NCI-H146 (cell line): ENCODE measurements at regions not wholly inside any gene's neighbourhood (a gene's known extent, or its start where the extent isn't known, plus 50 kb on each side); places are given as distances from the start of the nearest gene placed in this dataset.

Source experiments
- DNase-seq: peaks from one replicate; lab custom pipeline; 2025; lab: John Stamatoyannopoulos, UW

- DNase-seq = no peak
Observed at GRCh38 chr2:4255491-4255890, 552.1 kb downstream of the DCDC2C start.

GRCh38 chr2:4256351-4256750, 553.0 kb downstream of the DCDC2C start:
- DNase-seq = no peak

GRCh38 chr2:4258563-4258962, 555.2 kb downstream of the DCDC2C start:
- DNase-seq = peak; percentile 78

- peak; percentile 25 for DNase-seq
Observed at GRCh38 chr2:4265936-4266335, 562.6 kb downstream of the DCDC2C start.

- no peak for DNase-seq
Observed at GRCh38 chr2:4269885-4270284, 566.5 kb downstream of the DCDC2C start.

- no peak for DNase-seq
Observed at GRCh38 chr2:4272261-4272858, 569.0 kb downstream of the DCDC2C start.

- DNase-seq = no peak
Observed at GRCh38 chr2:4278392-4278791, 575.0 kb downstream of the DCDC2C start.

GRCh38 chr2:4279431-4279830, 576.1 kb downstream of the DCDC2C start:
- DNase-seq = no peak

GRCh38 chr2:4291430-4291829, 588.1 kb downstream of the DCDC2C start:
- no peak for DNase-seq

GRCh38 chr2:4295680-4296079, 592.3 kb downstream of the DCDC2C start:
- DNase-seq = no peak

- DNase-seq = no peak
Observed at GRCh38 chr2:4300616-4301015, 597.2 kb downstream of the DCDC2C start.

- peak; percentile 92 for DNase-seq
Observed at GRCh38 chr2:4324531-4324930, 621.2 kb downstream of the DCDC2C start.

GRCh38 chr2:4336864-4337263, 633.5 kb downstream of the DCDC2C start:
- peak; percentile 95 for DNase-seq

GRCh38 chr2:4338345-4338744, 635.0 kb downstream of the DCDC2C start:
- DNase-seq = no peak

GRCh38 chr2:4340536-4340935, 637.2 kb downstream of the DCDC2C start:
- DNase-seq = no peak

GRCh38 chr2:4346628-4347027, 643.3 kb downstream of the DCDC2C start:
- no peak for DNase-seq

GRCh38 chr2:4353668-4354067, 650.3 kb downstream of the DCDC2C start:
- DNase-seq = no peak

- DNase-seq = no peak
Observed at GRCh38 chr2:4354164-4354563, 650.8 kb downstream of the DCDC2C start.

- DNase-seq = no peak
Observed at GRCh38 chr2:4354678-4355077, 651.3 kb downstream of the DCDC2C start.

- no peak for DNase-seq
Observed at GRCh38 chr2:4356109-4356508, 652.7 kb downstream of the DCDC2C start.

- no peak for DNase-seq
Observed at GRCh38 chr2:4356541-4356940, 653.2 kb downstream of the DCDC2C start.

- DNase-seq = no peak
Observed at GRCh38 chr2:4357121-4357520, 653.7 kb downstream of the DCDC2C start.

GRCh38 chr2:4358837-4359236, 655.5 kb downstream of the DCDC2C start:
- DNase-seq = peak; percentile 87

GRCh38 chr2:4368907-4369306, 665.5 kb downstream of the DCDC2C start:
- DNase-seq = no peak
